KMS-11 (cell line): ENCODE measurements at regions not wholly inside any gene's neighbourhood (a gene's known extent, or its start where the extent isn't known, plus 50 kb on each side); places are given as distances from the start of the nearest gene placed in this dataset.

Experiments used
- H2AFZ ChIP-seq: fragments of 200-600 bp; sonication (generic); 2 replicates; pipeline ENCODE4 v1.6.1; 2016; ENCODE audit warnings: antibody characterized with exemption, mixed run types, low read depth
- H3K27ac ChIP-seq: fragments of 200-600 bp; sonication (generic); 2 replicates; pipeline ENCODE4 v1.6.1; 2016; ENCODE audit warnings: mild to moderate bottlenecking, mixed run types
- H3K27me3 ChIP-seq: fragments of 200-600 bp; sonication (generic); 2 replicates; pipeline ENCODE4 v1.6.1; 2017; ENCODE audit warnings: mild to moderate bottlenecking, low read depth, mixed run types, moderate library complexity; ENCODE audit not compliant: insufficient read depth
- H3K36me3 ChIP-seq: fragments of 200-600 bp; sonication (generic); 2 replicates; pipeline ENCODE4 v1.6.1; 2017; ENCODE audit warnings: mild to moderate bottlenecking, mixed run types; ENCODE audit not compliant: insufficient read depth
- H3K4me1 ChIP-seq: fragments of 200-600 bp; sonication (generic); 2 replicates; pipeline ENCODE4 v1.6.1; 2016; ENCODE audit warnings: mild to moderate bottlenecking, low read depth, mixed run types; ENCODE audit not compliant: poor library complexity, severe bottlenecking
- H3K4me2 ChIP-seq: fragments of 200-600 bp; sonication (generic); 2 replicates; pipeline ENCODE4 v1.7.0; 2016; ENCODE audit warnings: mild to moderate bottlenecking, mixed run types
- H3K4me3 ChIP-seq: fragments of 200-600 bp; sonication (generic); IDR thresholded peaks from 2 replicates; pipeline ENCODE4 v1.6.1; 2017; ENCODE audit warnings: low read depth, low read length, mixed read lengths; ENCODE audit not compliant: insufficient read depth
- H3K79me2 ChIP-seq: fragments of 200-600 bp; sonication (generic); 2 replicates; pipeline ENCODE4 v1.6.1; 2016; ENCODE audit warnings: low read depth, mixed run types; ENCODE audit not compliant: insufficient read depth
- H3K9ac ChIP-seq: fragments of 200-600 bp; sonication (generic); 2 replicates; pipeline ENCODE4 v1.6.1; 2016; ENCODE audit warnings: mild to moderate bottlenecking, mixed run types
- H4K20me1 ChIP-seq: fragments of 200-600 bp; sonication (generic); 2 replicates; pipeline ENCODE4 v1.6.1; 2016; ENCODE audit warnings: mild to moderate bottlenecking, mixed run types; ENCODE audit not compliant: insufficient read depth
- CTCF ChIP-seq: fragments of 200-600 bp; sonication (generic); conservative IDR thresholded peaks from 2 replicates; pipeline ENCODE4 v1.6.1; 2017; ENCODE audit warnings: low read depth, mild to moderate bottlenecking, antibody characterized with exemption, low read length, moderate library complexity, mixed read lengths

DNA sequence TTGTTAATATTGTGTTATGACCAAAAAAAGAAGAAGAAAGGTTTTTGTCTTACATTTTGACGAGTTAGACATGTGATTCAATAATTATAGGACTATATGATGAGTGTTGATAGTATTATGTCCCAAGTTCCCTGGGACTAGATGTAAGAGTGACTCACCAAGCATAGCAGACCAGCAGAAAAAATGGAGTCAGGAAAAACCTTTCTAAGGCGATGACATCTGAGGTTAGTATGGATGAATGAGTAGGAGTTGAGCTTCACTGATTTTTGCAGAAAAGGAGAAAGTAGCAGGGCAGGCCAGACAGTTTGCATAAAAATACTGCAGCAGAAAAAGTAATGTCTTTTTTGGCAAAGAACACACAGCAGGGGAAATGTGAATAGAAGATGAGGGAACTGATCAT is 1041.3 kb upstream of the ADGRL4 start:
- H3K79me2 ChIP-seq, result no peaks in the 10 kb centered on the region
- H3K27me3 ChIP-seq, result no peaks in the 10 kb centered on the region
- H3K4me3 ChIP-seq, result no peak overlapping the region
- no peaks in the 10 kb centered on the region for H3K36me3 ChIP-seq
- no peak overlapping the region for H3K27ac ChIP-seq
- TF ChIP-seq CTCF, result no peak
- no peaks in the 10 kb centered on the region for H4K20me1 ChIP-seq
- no peak overlapping the region for H3K4me2 ChIP-seq
- no peak overlapping the region for H3K9ac ChIP-seq
- H2AFZ ChIP-seq, result no peak overlapping the region
- H3K4me1 ChIP-seq, result no peaks in the 10 kb centered on the region

- no peak overlapping the region for H3K4me2 ChIP-seq
- H3K27me3 ChIP-seq, result no peaks in the 10 kb centered on the region
- no peaks in the 10 kb centered on the region for H3K79me2 ChIP-seq
- no peak overlapping the region for H2AFZ ChIP-seq
- H3K9ac ChIP-seq, result no peak overlapping the region
- no peaks in the 10 kb centered on the region for H4K20me1 ChIP-seq
- no peak overlapping the region for H3K4me3 ChIP-seq
- no peaks in the 10 kb centered on the region for H3K4me1 ChIP-seq
- no peak overlapping the region for H3K27ac ChIP-seq
- H3K36me3 ChIP-seq, result no peaks in the 10 kb centered on the region
- no peak for TF ChIP-seq CTCF
Measured at GRCh38 chr1:80044662-80045061, 1038.1 kb upstream of the ADGRL4 start.

GRCh38 chr1:80036690-80037432 is 1030.3 kb upstream of the ADGRL4 start:
- Histone ChIP-seq H2AFZ (no peak overlapping the region), H3K27me3 (no peaks in the 10 kb centered on the region), H3K9ac (no peak overlapping the region), H3K79me2 (no peaks in the 10 kb centered on the region), H4K20me1 (no peaks in the 10 kb centered on the region), H3K4me3 (no peak overlapping the region), H3K4me1 (no peaks in the 10 kb centered on the region), H3K4me2 (no peak overlapping the region), H3K36me3 (no peaks in the 10 kb centered on the region), H3K27ac (no peak overlapping the region)
- no peak for TF ChIP-seq CTCF

- Histone ChIP-seq H3K4me2 (no peak overlapping the region), H3K4me1 (no peaks in the 10 kb centered on the region), H4K20me1 (no peaks in the 10 kb centered on the region), H3K36me3 (no peaks in the 10 kb centered on the region), H3K27me3 (no peaks in the 10 kb centered on the region), H3K27ac (no peak overlapping the region), H3K4me3 (no peak overlapping the region), H3K79me2 (no peaks in the 10 kb centered on the region), H3K9ac (no peak overlapping the region), H2AFZ (no peak overlapping the region)
- TF ChIP-seq CTCF, result no peak
Measured at GRCh38 chr1:80023358-80023757, 1016.8 kb upstream of the ADGRL4 start.
